IMR-90 (cell line): ENCODE measurements at regions not wholly inside any gene's neighbourhood (a gene's known extent, or its start where the extent isn't known, plus 50 kb on each side); places are given as distances from the start of the nearest gene placed in this dataset.
"Not testable (repeated sequence)": the region's sequence is repeated elsewhere in the genome, so short reads cannot be mapped to it uniquely, and the experiment has no call there.

ENCODE experiments used
- ATAC-seq: fragments of 200-7000 bp; cut with Tn5 transposase; 2 replicates; pipeline ENCODE4 v1.9.1; 2020; ENCODE audit warnings: low read depth, mild to moderate bottlenecking, moderate library complexity
- BruUV-seq: library from RNA; stranded (reverse); fragments of 400-500 nt; replicated peaks from 2 replicates; lab custom pipeline; 2021; lab: Mats Ljungman, UMichigan
- CTCF ChIA-PET: fragments of 300-600 bp; formaldehyde crosslinking; extraction: SDS; loops from one replicate; lab custom pipeline; 2021; ENCODE audit warnings: antibody characterized with exemption; lab: Yijun Ruan, JAX
- POLR2A ChIA-PET: fragments of 300-600 bp; sonication (Branson Sonifier 250); formaldehyde crosslinking; loops from one replicate; lab custom pipeline; 2022; ENCODE audit warnings: antibody characterized with exemption; ENCODE audit not compliant: unreplicated experiment; lab: Charles Lee
- DNase-seq: peaks from one replicate; pipeline ENCODE4 v3.0.0; 2013
- H2AFZ ChIP-seq: replicated peaks from 2 replicates; pipeline ENCODE3; 2013; ENCODE audit warnings: low read length, mild to moderate bottlenecking; ENCODE audit not compliant: poor library complexity
- H2AK5ac ChIP-seq: 2 replicates; pipeline ENCODE4 v1.6.1; 2013; ENCODE audit warnings: low read depth, low read length, inconsistent platforms
- H2AK9ac ChIP-seq: replicated peaks from 2 replicates; pipeline ENCODE3; 2013; ENCODE audit warnings: mild to moderate bottlenecking, low read depth, low read length, moderate library complexity; ENCODE audit not compliant: poor library complexity
- H2BK120ac ChIP-seq: 2 replicates; pipeline ENCODE4 v1.6.1; 2013; ENCODE audit warnings: low read depth, low read length, inconsistent platforms
- H2BK15ac ChIP-seq: 3 replicates; pipeline ENCODE4 v1.6.1; 2013; ENCODE audit warnings: low read depth, low read length, inconsistent platforms
- H2BK20ac ChIP-seq: 2 replicates; pipeline ENCODE4 v1.6.1; 2013; ENCODE audit warnings: low read depth, mild to moderate bottlenecking, inconsistent platforms, low read length, moderate library complexity
- H2BK5ac ChIP-seq: 2 replicates; pipeline ENCODE4 v1.6.1; 2013; ENCODE audit warnings: mild to moderate bottlenecking, low read depth, low read length, inconsistent platforms; ENCODE audit not compliant: poor library complexity, severe bottlenecking
- H3K14ac ChIP-seq: replicated peaks from 2 replicates; pipeline ENCODE4 v1.6.1; 2013; ENCODE audit warnings: low read depth, low read length, inconsistent platforms
- H3K18ac ChIP-seq: 2 replicates; pipeline ENCODE4 v1.6.1; 2013; ENCODE audit warnings: low read depth, low read length, control low read depth
- H3K23ac ChIP-seq: 2 replicates; pipeline ENCODE4 v1.6.1; 2013; ENCODE audit warnings: low read depth, low read length, inconsistent platforms
- H3K27ac ChIP-seq: 2 replicates; pipeline ENCODE4 v1.5.1; 2013; ENCODE audit warnings: mild to moderate bottlenecking, control low read depth, low read length; ENCODE audit not compliant: insufficient read depth
- H3K27me3 ChIP-seq: 2 replicates; pipeline ENCODE4 v1.6.1; 2013; ENCODE audit warnings: low read length; ENCODE audit not compliant: control insufficient read depth, insufficient read depth
- H3K36me3 ChIP-seq: 2 replicates; pipeline ENCODE4 v1.6.1; 2013; ENCODE audit warnings: low read length, mixed read lengths; ENCODE audit not compliant: control insufficient read depth, insufficient read depth
- H3K4ac ChIP-seq: 2 replicates; pipeline ENCODE4 v1.6.1; 2013; ENCODE audit warnings: low read depth, low read length, inconsistent platforms
- H3K4me1 ChIP-seq: 2 replicates; pipeline ENCODE4 v1.6.1; 2013; ENCODE audit warnings: low read length, mixed read lengths; ENCODE audit not compliant: control insufficient read depth, insufficient read depth
- H3K4me2 ChIP-seq: 2 replicates; pipeline ENCODE4 v1.6.1; 2013; ENCODE audit warnings: low read depth, mild to moderate bottlenecking, control low read depth, low read length, moderate library complexity
- H3K4me3 ChIP-seq: 2 replicates; pipeline ENCODE4 v1.5.1; 2013; ENCODE audit warnings: low read depth, mild to moderate bottlenecking, control low read depth, low read length, moderate library complexity; ENCODE audit not compliant: insufficient read depth
- H3K56ac ChIP-seq: 2 replicates; pipeline ENCODE4 v1.6.1; 2013; ENCODE audit warnings: low read length, inconsistent platforms; ENCODE audit not compliant: insufficient read depth; ENCODE audit errors: extremely low read depth
- H3K79me1 ChIP-seq, 2 experiments: 2 replicates each; pipeline ENCODE4 v1.6.1; 2013; ENCODE audit warnings: low read length in 2 of 2, inconsistent platforms in 1 of 2, low read depth in 1 of 2
- H3K9ac ChIP-seq: 2 replicates; pipeline ENCODE4 v1.6.1; 2013; ENCODE audit warnings: low read depth, low read length, control low read depth
- H3K9me1 ChIP-seq: 2 replicates; pipeline ENCODE4 v1.6.1; 2013; ENCODE audit warnings: low read length, inconsistent platforms; ENCODE audit not compliant: insufficient read depth
- H3K9me3 ChIP-seq: 2 replicates; pipeline ENCODE4 v1.6.1; 2013; ENCODE audit warnings: low read length; ENCODE audit not compliant: control insufficient read depth, insufficient read depth
- H4K20me1 ChIP-seq: 2 replicates; pipeline ENCODE4 v1.6.1; 2013; ENCODE audit warnings: low read length, inconsistent platforms; ENCODE audit not compliant: insufficient read depth
- H4K5ac ChIP-seq: 2 replicates; pipeline ENCODE4 v1.6.1; 2013; ENCODE audit warnings: mild to moderate bottlenecking, low read depth, low read length, control low read depth
- H4K8ac ChIP-seq, 2 experiments: 2 replicates each; pipeline ENCODE4 v1.6.1; 2013; ENCODE audit warnings: low read depth in 2 of 2, low read length in 2 of 2, control low read depth in 1 of 2, inconsistent platforms in 1 of 2
- H4K91ac ChIP-seq: 2 replicates; pipeline ENCODE4 v1.6.1; 2013; ENCODE audit warnings: low read depth, low read length, inconsistent platforms; ENCODE audit not compliant: insufficient read depth
- WGBS, 2 experiments: methylation state at CpG; one replicate each; pipeline versions ENCODE4 v1.1.5 to v1.1.7; 2013; ENCODE audit warnings: missing lambda C conversion rate in 2 of 2; ENCODE audit not compliant: insufficient read length in 1 of 2; ENCODE audit errors: extremely low coverage in 2 of 2; 5-methylcytosine and 5-hydroxymethylcytosine counted together
- dilution Hi-C: fragments of 300-500 bp; cut with HindIII; formaldehyde crosslinking; loops from one replicate; pipeline ENCODE4 v1.14.3; 2018; ENCODE audit warnings: low sequenced_read_pairs; ENCODE audit not compliant: unreplicated experiment
- in situ Hi-C: fragments of 300-500 bp; cut with MboI; formaldehyde crosslinking; loops from 3 replicates; pipeline ENCODE4 v1.14.3; 2019; ENCODE audit warnings: low sequenced_read_pairs, inconsistent platforms, mixed read lengths
- intact Hi-C: fragments of 100-400 bp; cut with micrococcal nuclease; formaldehyde crosslinking; loops from 2 replicates; pipeline ENCODE4 v1.10.0; 2022

GRCh38 chr2:87354102-87354501, 332.5 kb upstream of the PLGLB1 start:
- H3K18ac ChIP-seq, H2BK120ac ChIP-seq, H4K8ac ChIP-seq, H3K14ac ChIP-seq, POLR2A ChIA-PET, H4K20me1 ChIP-seq, intact Hi-C loops, H3K56ac ChIP-seq, H4K5ac ChIP-seq, H2AK5ac ChIP-seq, H4K91ac ChIP-seq, H2BK20ac ChIP-seq, H3K4ac ChIP-seq, H3K9me3 ChIP-seq, H2BK5ac ChIP-seq, H2AK9ac ChIP-seq, H3K4me2 ChIP-seq, ATAC-seq, H3K27ac ChIP-seq, H3K36me3 ChIP-seq, in situ Hi-C loops, H3K9ac ChIP-seq, dilution Hi-C loops, DNase-seq, H3K27me3 ChIP-seq, H2BK15ac ChIP-seq, H3K4me1 ChIP-seq, H3K23ac ChIP-seq, H2AFZ ChIP-seq, H3K79me1 ChIP-seq, H3K4me3 ChIP-seq, H3K9me1 ChIP-seq, BruUV-seq, CTCF ChIA-PET: not testable (repeated sequence)
- WGBS, 2 experiments: no CpG with 5 or more reads among the region's 6 CpGs

- H3K9ac ChIP-seq, DNase-seq, in situ Hi-C loops, H3K4ac ChIP-seq, H4K5ac ChIP-seq, H2AK5ac ChIP-seq, H4K8ac ChIP-seq, ATAC-seq, H3K23ac ChIP-seq, H3K18ac ChIP-seq, dilution Hi-C loops, intact Hi-C loops, H3K56ac ChIP-seq, H3K9me1 ChIP-seq, H3K79me1 ChIP-seq, H3K4me1 ChIP-seq, H3K27ac ChIP-seq, H3K4me3 ChIP-seq, H3K14ac ChIP-seq, H3K27me3 ChIP-seq, H2BK15ac ChIP-seq, H2BK20ac ChIP-seq, H3K36me3 ChIP-seq, H2BK5ac ChIP-seq, H2AFZ ChIP-seq, H2BK120ac ChIP-seq, BruUV-seq, H3K4me2 ChIP-seq, H2AK9ac ChIP-seq, H4K20me1 ChIP-seq, H3K9me3 ChIP-seq, POLR2A ChIA-PET, H4K91ac ChIP-seq, CTCF ChIA-PET: not testable (repeated sequence)
These were observed 338.6 kb upstream of the PLGLB1 start for GRCh38 chr2:87360250-87360649.
